Sigmoid colon (tissue), 3 donors: ENCODE measurements at regions not wholly inside any gene's neighbourhood (a gene's known extent, or its start where the extent isn't known, plus 50 kb on each side); places are given as distances from the start of the nearest gene placed in this dataset.

ENCODE experiments used
- CTCF ChIP-seq, 4 experiments: fragments of 450-650 bp in 3 of 4; fragments of 200-600 bp in 1 of 4; IDR thresholded peaks; one replicate each; pipeline ENCODE4 v1.5.1; 2016 to 2019; ENCODE audit warnings: antibody characterized with exemption in 4 of 4, mild to moderate bottlenecking in 3 of 4, moderate library complexity in 2 of 4
- POLR2A ChIP-seq, 2 donors: fragments of 450-650 bp; IDR thresholded peaks; one replicate each; pipeline ENCODE4 v1.6.1; 2016; ENCODE audit warnings: antibody characterized with exemption in 2 of 2, mild to moderate bottlenecking in 2 of 2, moderate library complexity in 2 of 2

GRCh38 chr5:114734238-114734637 lies 372.4 kb downstream of the KCNN2 start:
- TF ChIP-seq CTCF (IDR thresholded peaks at IDR 0.05) (no peak), POLR2A (IDR thresholded peaks at IDR 0.05) (no peak)
